ENCODE measurements at regions not wholly inside any gene's neighbourhood (a gene's known extent, or its start where the extent isn't known, plus 50 kb on each side); places are given as distances from the start of the nearest gene placed in this dataset.
"Not testable (repeated sequence)": the region's sequence is repeated elsewhere in the genome, so short reads cannot be mapped to it uniquely, and the experiment has no call there.

- H3K4me3 ChIP-seq (ENCODE audit: low read length): no peak overlapping the region
- no peaks in the 10 kb centered on the region for H3K27me3 ChIP-seq (ENCODE audit: insufficient read depth, low read length)
- H3K9me3 ChIP-seq (ENCODE audit: low read depth, low read length): no peaks in the 10 kb centered on the region
- no peaks in the 10 kb centered on the region for H3K4me1 ChIP-seq (ENCODE audit: insufficient read depth, low read length)
These were observed 593.2 kb upstream of the DPPA4 start for GRCh38 chr3:109930582-109930981.

GRCh38 chr3:109933576-109933975, 596.2 kb upstream of the DPPA4 start:
- no peaks in the 10 kb centered on the region for H3K4me1 ChIP-seq (ENCODE audit: insufficient read depth, low read length)
- H3K27me3 ChIP-seq (ENCODE audit: insufficient read depth, low read length): no peaks in the 10 kb centered on the region
- H3K4me3 ChIP-seq (ENCODE audit: low read length): no peak overlapping the region
- H3K9me3 ChIP-seq (ENCODE audit: low read depth, low read length): no peaks in the 10 kb centered on the region

GRCh38 chr3:109939817-109940216, 602.5 kb upstream of the DPPA4 start:
- Histone ChIP-seq H3K27me3 (ENCODE audit: insufficient read depth, low read length) (no peaks in the 10 kb centered on the region), H3K4me3 (ENCODE audit: low read length) (no peak overlapping the region), H3K4me1 (ENCODE audit: insufficient read depth, low read length) (no peaks in the 10 kb centered on the region), H3K9me3 (ENCODE audit: low read depth, low read length) (no peaks in the 10 kb centered on the region)

- Histone ChIP-seq H3K4me3 (ENCODE audit: low read length) (no peak overlapping the region), H3K4me1 (ENCODE audit: insufficient read depth, low read length) (no peaks in the 10 kb centered on the region), H3K27me3 (ENCODE audit: insufficient read depth, low read length) (no peaks in the 10 kb centered on the region), H3K9me3 (ENCODE audit: low read depth, low read length) (no peaks in the 10 kb centered on the region)
These were observed 605.8 kb upstream of the DPPA4 start for GRCh38 chr3:109943181-109943580.

GRCh38 chr3:109944836-109945235, 607.5 kb upstream of the DPPA4 start:
- H3K27me3 ChIP-seq (ENCODE audit: insufficient read depth, low read length): no peaks in the 10 kb centered on the region
- H3K4me1 ChIP-seq (ENCODE audit: insufficient read depth, low read length): no peaks in the 10 kb centered on the region
- no peaks in the 10 kb centered on the region for H3K9me3 ChIP-seq (ENCODE audit: low read depth, low read length)
- H3K4me3 ChIP-seq (ENCODE audit: low read length): no peak overlapping the region

- Histone ChIP-seq H3K4me3 (ENCODE audit: low read length) (no peak overlapping the region), H3K9me3 (ENCODE audit: low read depth, low read length) (no peaks in the 10 kb centered on the region), H3K27me3 (ENCODE audit: insufficient read depth, low read length) (no peaks in the 10 kb centered on the region), H3K4me1 (ENCODE audit: insufficient read depth, low read length) (no peaks in the 10 kb centered on the region)
These were observed 615.6 kb upstream of the DPPA4 start for GRCh38 chr3:109952924-109953323.

GRCh38 chr3:109963831-109964230, 626.5 kb upstream of the DPPA4 start:
- no peak overlapping the region for H3K4me3 ChIP-seq (ENCODE audit: low read length)
- no peaks in the 10 kb centered on the region for H3K9me3 ChIP-seq (ENCODE audit: low read depth, low read length)
- H3K4me1 ChIP-seq (ENCODE audit: insufficient read depth, low read length): no peaks in the 10 kb centered on the region
- no peaks in the 10 kb centered on the region for H3K27me3 ChIP-seq (ENCODE audit: insufficient read depth, low read length)

- H3K27me3 ChIP-seq (ENCODE audit: insufficient read depth, low read length): no peaks in the 10 kb centered on the region
- H3K4me1 ChIP-seq (ENCODE audit: insufficient read depth, low read length): no peaks in the 10 kb centered on the region
- no peak overlapping the region for H3K4me3 ChIP-seq (ENCODE audit: low read length)
- H3K9me3 ChIP-seq (ENCODE audit: low read depth, low read length): no peaks in the 10 kb centered on the region
These were observed 636.4 kb upstream of the DPPA4 start for GRCh38 chr3:109973733-109974132.

GRCh38 chr3:109977897-109978296, 640.6 kb upstream of the DPPA4 start:
- no peaks in the 10 kb centered on the region for H3K9me3 ChIP-seq (ENCODE audit: low read depth, low read length)
- no peaks in the 10 kb centered on the region for H3K4me1 ChIP-seq (ENCODE audit: insufficient read depth, low read length)
- H3K4me3 ChIP-seq (ENCODE audit: low read length): no peak overlapping the region
- no peaks in the 10 kb centered on the region for H3K27me3 ChIP-seq (ENCODE audit: insufficient read depth, low read length)

- Histone ChIP-seq H3K27me3 (ENCODE audit: insufficient read depth, low read length) (no peaks in the 10 kb centered on the region), H3K9me3 (ENCODE audit: low read depth, low read length) (no peaks in the 10 kb centered on the region), H3K4me1 (ENCODE audit: insufficient read depth, low read length) (no peaks in the 10 kb centered on the region), H3K4me3 (ENCODE audit: low read length) (no peak overlapping the region)
These were observed 644.9 kb upstream of the DPPA4 start for GRCh38 chr3:109982201-109982600.

- H3K9me3 ChIP-seq (ENCODE audit: low read depth, low read length): no peaks in the 10 kb centered on the region
- no peaks in the 10 kb centered on the region for H3K27me3 ChIP-seq (ENCODE audit: insufficient read depth, low read length)
- H3K4me3 ChIP-seq (ENCODE audit: low read length): no peak overlapping the region
- no peaks in the 10 kb centered on the region for H3K4me1 ChIP-seq (ENCODE audit: insufficient read depth, low read length)
These were observed 647.6 kb upstream of the DPPA4 start for GRCh38 chr3:109984976-109985375.

GRCh38 chr3:109985943-109986555, 648.7 kb upstream of the DPPA4 start:
- H3K27me3 ChIP-seq (ENCODE audit: insufficient read depth, low read length): no peaks in the 10 kb centered on the region
- no peak overlapping the region for H3K4me3 ChIP-seq (ENCODE audit: low read length)
- H3K9me3 ChIP-seq (ENCODE audit: low read depth, low read length): no peaks in the 10 kb centered on the region
- no peaks in the 10 kb centered on the region for H3K4me1 ChIP-seq (ENCODE audit: insufficient read depth, low read length)

GRCh38 chr3:109994853-109995252, 657.5 kb upstream of the DPPA4 start:
- no peaks in the 10 kb centered on the region for H3K9me3 ChIP-seq (ENCODE audit: low read depth, low read length)
- no peak overlapping the region for H3K4me3 ChIP-seq (ENCODE audit: low read length)
- no peaks in the 10 kb centered on the region for H3K27me3 ChIP-seq (ENCODE audit: insufficient read depth, low read length)
- no peaks in the 10 kb centered on the region for H3K4me1 ChIP-seq (ENCODE audit: insufficient read depth, low read length)

GRCh38 chr3:109995377-109995776, 658.0 kb upstream of the DPPA4 start:
- no peak overlapping the region for H3K4me3 ChIP-seq (ENCODE audit: low read length)
- H3K27me3 ChIP-seq (ENCODE audit: insufficient read depth, low read length): no peaks in the 10 kb centered on the region
- no peaks in the 10 kb centered on the region for H3K9me3 ChIP-seq (ENCODE audit: low read depth, low read length)
- H3K4me1 ChIP-seq (ENCODE audit: insufficient read depth, low read length): no peaks in the 10 kb centered on the region

- H3K27me3 ChIP-seq (ENCODE audit: insufficient read depth, low read length); H3K4me1 ChIP-seq (ENCODE audit: insufficient read depth, low read length); H3K4me3 ChIP-seq (ENCODE audit: low read length); H3K9me3 ChIP-seq (ENCODE audit: low read depth, low read length): not testable (repeated sequence)
These were observed 664.6 kb upstream of the DPPA4 start for GRCh38 chr3:110001905-110002304.

- H3K9me3 ChIP-seq (ENCODE audit: low read depth, low read length): no peaks in the 10 kb centered on the region
- H3K4me3 ChIP-seq (ENCODE audit: low read length): no peak overlapping the region
- H3K4me1 ChIP-seq (ENCODE audit: insufficient read depth, low read length): no peaks in the 10 kb centered on the region
- no peaks in the 10 kb centered on the region for H3K27me3 ChIP-seq (ENCODE audit: insufficient read depth, low read length)
These were observed 669.6 kb upstream of the DPPA4 start for GRCh38 chr3:110006913-110007312.

All from mononuclear cell (primary cell).